ENCODE measurements at regions not wholly inside any gene's neighbourhood (a gene's known extent, or its start where the extent isn't known, plus 50 kb on each side); places are given as distances from the start of the nearest gene placed in this dataset.
"Not testable (repeated sequence)": the region's sequence is repeated elsewhere in the genome, so short reads cannot be mapped to it uniquely, and the experiment has no call there.

DNA sequence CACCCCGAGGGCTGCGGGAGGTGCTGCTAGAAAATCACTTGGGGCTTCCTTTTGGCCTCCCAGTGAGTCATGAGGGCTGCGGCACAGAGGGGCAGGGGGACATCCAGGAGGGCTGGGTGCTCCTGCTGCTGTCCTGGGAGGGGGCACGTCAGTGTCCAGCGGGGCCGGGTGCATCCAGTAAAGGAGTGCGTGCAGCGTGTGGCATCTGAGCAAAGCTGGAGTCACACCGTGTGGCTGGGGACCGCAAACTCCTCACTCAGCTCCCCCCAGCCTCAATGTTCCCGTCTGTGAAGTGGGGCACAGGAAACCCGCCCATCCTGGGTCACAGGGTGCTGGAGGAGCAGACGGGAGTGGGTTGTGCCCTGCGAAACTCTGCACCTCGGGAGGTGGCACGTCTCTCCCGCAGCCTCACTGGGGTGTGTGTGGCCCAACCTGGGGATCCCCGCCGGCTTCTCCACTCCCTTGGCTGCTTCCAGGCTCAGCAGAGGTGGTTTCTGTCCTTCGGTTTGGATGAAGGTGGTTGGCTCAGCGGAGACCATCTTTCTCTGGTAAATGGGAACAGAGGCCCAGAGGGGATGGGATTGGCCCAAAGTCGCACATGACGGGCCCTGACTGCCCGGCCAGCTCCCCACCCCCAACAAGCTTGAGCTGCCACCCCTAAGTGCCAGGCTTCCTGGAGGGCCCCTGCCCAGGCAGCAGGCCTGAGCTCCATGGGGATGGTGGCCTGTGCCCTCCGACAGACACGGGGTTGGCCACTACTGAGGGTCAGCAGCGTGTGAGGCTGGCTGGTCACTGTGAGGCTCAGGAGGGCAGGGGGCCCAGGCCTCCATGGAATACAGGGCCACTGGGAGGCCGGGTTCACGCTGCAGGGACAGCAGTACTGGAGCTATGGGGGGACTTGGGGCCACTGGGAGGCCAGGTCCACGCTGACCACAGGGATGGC, 114.9 kb downstream of the NPIPB11 start:
- TF ChIP-seq POLR2A, POLR2AphosphoS5, EP300 (IDR thresholded peaks at IDR 0.05): not testable (repeated sequence)
- TF ChIP-seq, protein P1, sequence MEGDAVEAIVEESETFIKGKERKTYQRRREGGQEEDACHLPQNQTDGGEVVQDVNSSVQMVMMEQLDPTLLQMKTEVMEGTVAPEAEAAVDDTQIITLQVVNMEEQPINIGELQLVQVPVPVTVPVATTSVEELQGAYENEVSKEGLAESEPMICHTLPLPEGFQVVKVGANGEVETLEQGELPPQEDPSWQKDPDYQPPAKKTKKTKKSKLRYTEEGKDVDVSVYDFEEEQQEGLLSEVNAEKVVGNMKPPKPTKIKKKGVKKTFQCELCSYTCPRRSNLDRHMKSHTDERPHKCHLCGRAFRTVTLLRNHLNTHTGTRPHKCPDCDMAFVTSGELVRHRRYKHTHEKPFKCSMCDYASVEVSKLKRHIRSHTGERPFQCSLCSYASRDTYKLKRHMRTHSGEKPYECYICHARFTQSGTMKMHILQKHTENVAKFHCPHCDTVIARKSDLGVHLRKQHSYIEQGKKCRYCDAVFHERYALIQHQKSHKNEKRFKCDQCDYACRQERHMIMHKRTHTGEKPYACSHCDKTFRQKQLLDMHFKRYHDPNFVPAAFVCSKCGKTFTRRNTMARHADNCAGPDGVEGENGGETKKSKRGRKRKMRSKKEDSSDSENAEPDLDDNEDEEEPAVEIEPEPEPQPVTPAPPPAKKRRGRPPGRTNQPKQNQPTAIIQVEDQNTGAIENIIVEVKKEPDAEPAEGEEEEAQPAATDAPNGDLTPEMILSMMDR (IDR thresholded peaks at IDR 0.05): not testable (repeated sequence)
